Neutrophil (primary cell): ENCODE measurements at regions not wholly inside any gene's neighbourhood (a gene's known extent, or its start where the extent isn't known, plus 50 kb on each side); places are given as distances from the start of the nearest gene placed in this dataset.
"Not testable (repeated sequence)": the region's sequence is repeated elsewhere in the genome, so short reads cannot be mapped to it uniquely, and the experiment has no call there.

Source experiments
- H3K27ac ChIP-seq: fragments of 200-600 bp; sonication (generic); 2 replicates; pipeline ENCODE4 v1.5.1; 2016; ENCODE audit warnings: mild to moderate bottlenecking, moderate library complexity
- H3K27me3 ChIP-seq: fragments of 200-600 bp; sonication (generic); 2 replicates; pipeline ENCODE4 v1.6.0; 2016; ENCODE audit warnings: mild to moderate bottlenecking
- H3K36me3 ChIP-seq: fragments of 200-600 bp; sonication (generic); 2 replicates; pipeline ENCODE4 v1.5.1; 2017
- H3K4me1 ChIP-seq, 2 experiments: fragments of 200-600 bp in 1 of 2; sonication (generic) in 1 of 2; 1 replicate in 1 of 2; 2 replicates in 1 of 2; pipeline versions ENCODE4 v1.5.1 to v1.6.1; 2013 to 2016; ENCODE audit warnings: low read depth in 1 of 2, low read length in 1 of 2, mild to moderate bottlenecking in 1 of 2, moderate library complexity in 1 of 2; ENCODE audit not compliant: control insufficient read depth in 1 of 2, insufficient read depth in 1 of 2
- H3K4me3 ChIP-seq, 2 experiments: fragments of 200-600 bp in 1 of 2; sonication (generic) in 1 of 2; 1 replicate in 1 of 2; 2 replicates in 1 of 2; pipeline ENCODE4 v1.5.1; 2013 to 2016; ENCODE audit warnings: low read depth in 1 of 2, low read length in 1 of 2, mild to moderate bottlenecking in 1 of 2, moderate library complexity in 1 of 2
- H3K9me3 ChIP-seq: fragments of 200-600 bp; sonication (generic); 2 replicates; pipeline ENCODE4 v1.5.1; 2016
- CTCF ChIP-seq: fragments of 200-600 bp; sonication (generic); IDR thresholded peaks from 2 replicates; pipeline ENCODE4 v1.5.1; 2016; ENCODE audit warnings: antibody characterized with exemption

- peaks cover 11% of the 10 kb centered on the region for H3K27me3 ChIP-seq
- H3K36me3 ChIP-seq: no peaks in the 10 kb centered on the region
- no peak overlapping the region for H3K27ac ChIP-seq
- no peak overlapping the region for H3K4me3 ChIP-seq
- peaks cover 0 to 7% of the 10 kb centered on the region in 2 experiments for H3K4me1 ChIP-seq
- H3K9me3 ChIP-seq: no peaks in the 10 kb centered on the region
- no peak for TF ChIP-seq CTCF
Measured at GRCh38 chr12:124677552-124678356, 110.3 kb upstream of the NCOR2 start.

GRCh38 chr12:124676714-124677462 is 109.5 kb upstream of the NCOR2 start:
- no peak for TF ChIP-seq CTCF
- peaks cover 0 to 7% of the 10 kb centered on the region in 2 experiments for H3K4me1 ChIP-seq
- no peak overlapping the region for H3K27ac ChIP-seq

GRCh38 chr12:124675881-124676713 is 108.7 kb upstream of the NCOR2 start:
- Histone ChIP-seq H3K9me3 (no peaks in the 10 kb centered on the region), H3K27me3 (no peaks in the 10 kb centered on the region), H3K4me3 (no peak overlapping the region), H3K4me1 (peaks cover 0 to 7% of the 10 kb centered on the region in 2 experiments), H3K27ac (no peak overlapping the region), H3K36me3 (no peaks in the 10 kb centered on the region)
- TF ChIP-seq CTCF: no peak

More at GRCh38 chr12:124676714-124677462, 109.5 kb upstream of the NCOR2 start:
- Histone ChIP-seq H3K9me3 (no peaks in the 10 kb centered on the region), H3K4me3 (no peak overlapping the region), H3K27me3 (peaks cover 8% of the 10 kb centered on the region), H3K36me3 (no peaks in the 10 kb centered on the region)

GRCh38 chr12:124674937-124675336 is 107.5 kb upstream of the NCOR2 start:
- no peak overlapping the region for H3K27ac ChIP-seq
- H3K9me3 ChIP-seq: no peaks in the 10 kb centered on the region
- H3K36me3 ChIP-seq: no peaks in the 10 kb centered on the region
- H3K4me1 ChIP-seq: peaks cover 0 to 7% of the 10 kb centered on the region in 2 experiments
- no peak overlapping the region for H3K4me3 ChIP-seq
- no peaks in the 10 kb centered on the region for H3K27me3 ChIP-seq
- no peak for TF ChIP-seq CTCF

- no peaks in the 10 kb centered on the region for H3K27me3 ChIP-seq
- TF ChIP-seq CTCF: no peak
- H3K9me3 ChIP-seq: no peaks in the 10 kb centered on the region
- H3K4me1 ChIP-seq: peaks cover 0 to 7% of the 10 kb centered on the region in 2 experiments
- no peaks in the 10 kb centered on the region for H3K36me3 ChIP-seq
- H3K4me3 ChIP-seq: no peak overlapping the region
- no peak overlapping the region for H3K27ac ChIP-seq
Measured at GRCh38 chr12:124673801-124674617, 106.6 kb upstream of the NCOR2 start.

- not testable (repeated sequence) for H3K27me3 ChIP-seq, H3K4me1 ChIP-seq
Measured at GRCh38 chr12:124669271-124669721, 101.9 kb upstream of the NCOR2 start.

More at GRCh38 chr12:124669271-124669721, 101.9 kb upstream of the NCOR2 start:
- H3K4me3 ChIP-seq, H3K36me3 ChIP-seq, H3K27ac ChIP-seq, H3K9me3 ChIP-seq: not testable (repeated sequence)
